ENCODE measurements at regions not wholly inside any gene's neighbourhood (a gene's known extent, or its start where the extent isn't known, plus 50 kb on each side); places are given as distances from the start of the nearest gene placed in this dataset.

DNA sequence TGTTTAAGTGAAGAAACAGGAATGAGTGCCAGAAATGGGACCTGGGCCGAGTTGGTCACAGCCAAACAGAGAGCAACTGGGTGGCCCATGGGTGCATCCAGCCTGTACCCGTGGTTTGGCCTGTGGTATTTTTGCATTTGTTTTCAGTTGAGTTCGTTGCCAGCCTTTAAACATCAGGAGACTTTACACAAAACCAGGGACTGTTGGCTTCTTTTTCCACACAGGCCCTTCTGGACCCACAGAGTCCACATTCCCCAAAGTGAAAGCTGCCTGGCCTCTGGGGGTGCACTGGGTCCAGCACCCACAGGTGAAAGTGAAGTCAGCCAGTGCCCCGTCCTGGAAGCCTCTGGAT is 54.1 kb upstream of the TNS3 start:
- DNase-seq = no peak

DNA sequence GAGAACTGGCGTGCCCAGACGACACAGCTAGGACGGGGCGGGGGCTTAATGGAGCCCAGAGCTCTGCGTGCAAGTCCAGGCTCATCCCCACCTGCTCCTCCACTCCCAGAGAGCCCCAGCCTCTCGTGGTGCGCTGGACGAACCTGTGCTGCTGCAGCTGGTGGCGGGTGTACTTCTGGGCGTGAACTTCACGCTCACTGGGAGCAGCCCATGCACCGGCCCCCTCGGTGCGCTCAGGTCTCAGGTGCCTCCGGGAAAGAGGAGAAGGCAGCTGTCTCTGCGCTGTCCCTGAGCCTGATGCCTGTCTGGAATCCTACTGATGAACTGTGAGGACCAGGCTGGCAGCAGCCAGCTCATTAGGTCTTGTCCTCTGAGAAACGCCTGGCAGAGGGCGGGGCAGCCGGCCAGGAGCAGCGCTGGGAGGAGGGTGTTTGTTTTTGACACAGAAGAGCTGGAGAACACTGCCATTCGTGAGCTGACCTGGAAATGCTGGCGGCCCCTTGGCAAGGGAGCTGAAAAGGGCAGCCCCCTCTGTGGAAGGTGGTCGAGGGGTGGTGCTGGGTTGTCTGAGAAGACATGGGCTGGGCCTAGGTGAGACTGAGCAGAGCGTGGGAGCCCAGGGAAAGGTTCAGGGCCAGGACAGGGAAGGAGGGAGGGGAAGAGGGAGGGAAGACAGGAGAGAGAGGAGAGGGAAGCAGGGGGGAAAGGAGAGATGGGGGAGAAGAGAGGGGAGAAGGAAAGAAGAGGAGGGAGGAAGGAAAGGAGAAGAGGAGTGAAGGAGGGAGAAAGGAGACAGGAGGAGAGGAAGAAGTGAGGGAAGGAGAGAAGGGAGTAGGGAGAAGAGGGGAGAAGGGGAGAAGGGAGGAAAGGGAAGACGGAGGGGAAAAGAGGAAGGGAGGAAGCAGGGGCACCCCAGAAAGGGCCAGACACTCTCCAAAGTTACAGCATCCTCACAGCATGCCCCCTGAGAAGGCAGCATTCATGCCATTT is 53.5 kb upstream of the TNS3 start:
- DNase-seq = no peak

GRCh38 chr7:47634273-47634672 is 52.4 kb upstream of the TNS3 start:
- no peak for DNase-seq

- DNase-seq = no peak
Measured at GRCh38 chr7:47633134-47633533, 51.2 kb upstream of the TNS3 start.

Measured in suppressor macrophage treated with lipopolysaccharide for 4 hours (primary cell).